Superior temporal gyrus (tissue), 1 donor: ENCODE measurements at regions not wholly inside any gene's neighbourhood (a gene's known extent, or its start where the extent isn't known, plus 50 kb on each side); places are given as distances from the start of the nearest gene placed in this dataset.
"Not testable (repeated sequence)": the region's sequence is repeated elsewhere in the genome, so short reads cannot be mapped to it uniquely, and the experiment has no call there.

Experiments used
- DNase-seq: peaks from one replicate; pipeline ENCODE4 v3.0.0-alpha.2; 2016; ENCODE audit errors: extremely low spot score

GRCh38 chr5:121479337-121479736 is 372.3 kb upstream of the FTMT start:
- no peak for DNase-seq

- no peak for DNase-seq
Measured at GRCh38 chr5:121485281-121485680, 366.4 kb upstream of the FTMT start.

GRCh38 chr5:121485999-121486398 is 365.7 kb upstream of the FTMT start:
- not testable (repeated sequence) for DNase-seq

GRCh38 chr5:121489972-121490371 is 361.7 kb upstream of the FTMT start:
- no peak for DNase-seq

GRCh38 chr5:121497176-121497575 is 354.5 kb upstream of the FTMT start:
- DNase-seq = no peak

- peak; percentile 38 for DNase-seq
Measured at GRCh38 chr5:121500310-121500709, 351.4 kb upstream of the FTMT start.

GRCh38 chr5:121503111-121503840 is 348.4 kb upstream of the FTMT start:
- peak; percentile 33 for DNase-seq

GRCh38 chr5:121516997-121517396 is 334.7 kb upstream of the FTMT start:
- no peak for DNase-seq

GRCh38 chr5:121525706-121526105 is 326.0 kb upstream of the FTMT start:
- DNase-seq = no peak

- DNase-seq = no peak
Measured at GRCh38 chr5:121526908-121527307, 324.8 kb upstream of the FTMT start.

GRCh38 chr5:121533814-121534213 is 317.9 kb upstream of the FTMT start:
- DNase-seq = no peak

GRCh38 chr5:121550989-121551388 is 300.7 kb upstream of the FTMT start:
- no peak for DNase-seq

GRCh38 chr5:121559832-121560231 is 291.9 kb upstream of the FTMT start:
- DNase-seq = no peak

GRCh38 chr5:121572061-121572460 is 279.6 kb upstream of the FTMT start:
- no peak for DNase-seq

GRCh38 chr5:121573721-121574382 is 277.8 kb upstream of the FTMT start:
- DNase-seq = no peak

GRCh38 chr5:121581588-121581987 is 270.1 kb upstream of the FTMT start:
- DNase-seq = no peak

GRCh38 chr5:121596882-121597281 is 254.8 kb upstream of the FTMT start:
- DNase-seq = no peak

- DNase-seq = no peak
Measured at GRCh38 chr5:121608826-121609225, 242.9 kb upstream of the FTMT start.

GRCh38 chr5:121624035-121624434 is 227.6 kb upstream of the FTMT start:
- no peak for DNase-seq

- no peak for DNase-seq
Measured at GRCh38 chr5:121628783-121629182, 222.9 kb upstream of the FTMT start.

- DNase-seq = peak; percentile 55
Measured at GRCh38 chr5:121630402-121630801, 221.3 kb upstream of the FTMT start.

GRCh38 chr5:121634946-121635345 is 216.7 kb upstream of the FTMT start:
- no peak for DNase-seq

GRCh38 chr5:121638126-121638525 is 213.6 kb upstream of the FTMT start:
- DNase-seq = no peak

- no peak for DNase-seq
Measured at GRCh38 chr5:121640298-121640697, 211.4 kb upstream of the FTMT start.
